ENCODE measurements at regions not wholly inside any gene's neighbourhood (a gene's known extent, or its start where the extent isn't known, plus 50 kb on each side); places are given as distances from the start of the nearest gene placed in this dataset.
A peak's percentile ranks its signal among the peaks of the same experiment; 100 is the strongest.
"Not testable (repeated sequence)": the region's sequence is repeated elsewhere in the genome, so short reads cannot be mapped to it uniquely, and the experiment has no call there.

- DNase-seq (ENCODE audit: low read depth) = no peak
These were observed 326.3 kb downstream of the CHL1 start for GRCh38 chr3:522888-523287.

- no peak for DNase-seq (ENCODE audit: low read depth)
These were observed 328.9 kb downstream of the CHL1 start for GRCh38 chr3:525415-525814.

GRCh38 chr3:535566-536416, 339.2 kb downstream of the CHL1 start:
- DNase-seq (ENCODE audit: low read depth) = peak; percentile 4

- DNase-seq (ENCODE audit: low read depth) = no peak
These were observed 339.9 kb downstream of the CHL1 start for GRCh38 chr3:536417-536813.

GRCh38 chr3:541062-541801, 344.7 kb downstream of the CHL1 start:
- DNase-seq (ENCODE audit: low read depth) = no peak

GRCh38 chr3:542021-542420, 345.5 kb downstream of the CHL1 start:
- DNase-seq (ENCODE audit: low read depth) = no peak

GRCh38 chr3:549636-550035, 353.1 kb downstream of the CHL1 start:
- no peak for DNase-seq (ENCODE audit: low read depth)

GRCh38 chr3:550471-550870, 353.9 kb downstream of the CHL1 start:
- DNase-seq (ENCODE audit: low read depth) = no peak

- DNase-seq (ENCODE audit: low read depth) = no peak
These were observed 361.4 kb downstream of the CHL1 start for GRCh38 chr3:557972-558371.

GRCh38 chr3:567488-568185, 371.1 kb downstream of the CHL1 start:
- DNase-seq (ENCODE audit: low read depth) = no peak

- not testable (repeated sequence) for DNase-seq (ENCODE audit: low read depth)
These were observed 383.0 kb downstream of the CHL1 start for GRCh38 chr3:579529-579928.

- DNase-seq (ENCODE audit: low read depth) = not testable (repeated sequence)
These were observed 392.5 kb downstream of the CHL1 start for GRCh38 chr3:589066-589465.

- DNase-seq (ENCODE audit: low read depth) = not testable (repeated sequence)
These were observed 400.7 kb downstream of the CHL1 start for GRCh38 chr3:597304-597703.

- DNase-seq (ENCODE audit: low read depth) = not testable (repeated sequence)
These were observed 401.2 kb downstream of the CHL1 start for GRCh38 chr3:597746-598145.

- not testable (repeated sequence) for DNase-seq (ENCODE audit: low read depth)
These were observed 410.9 kb downstream of the CHL1 start for GRCh38 chr3:607480-607879.

GRCh38 chr3:621714-622113, 425.2 kb downstream of the CHL1 start:
- no peak for DNase-seq (ENCODE audit: low read depth)

GRCh38 chr3:622314-622713, 425.8 kb downstream of the CHL1 start:
- DNase-seq (ENCODE audit: low read depth) = no peak

- no peak for DNase-seq (ENCODE audit: low read depth)
These were observed 427.5 kb downstream of the CHL1 start for GRCh38 chr3:623914-624545.

GRCh38 chr3:632571-633170, 436.1 kb downstream of the CHL1 start:
- peak; percentile 39 for DNase-seq (ENCODE audit: low read depth)

- DNase-seq (ENCODE audit: low read depth) = no peak
These were observed 437.9 kb downstream of the CHL1 start for GRCh38 chr3:634511-634910.

- no peak for DNase-seq (ENCODE audit: low read depth)
These were observed 438.8 kb downstream of the CHL1 start for GRCh38 chr3:635393-635792.

- no peak for DNase-seq (ENCODE audit: low read depth)
These were observed 446.8 kb downstream of the CHL1 start for GRCh38 chr3:643376-643775.
